GM19025 (cell line): ENCODE measurements at regions not wholly inside any gene's neighbourhood (a gene's known extent, or its start where the extent isn't known, plus 50 kb on each side); places are given as distances from the start of the nearest gene placed in this dataset.
"Not testable (repeated sequence)": the region's sequence is repeated elsewhere in the genome, so short reads cannot be mapped to it uniquely, and the experiment has no call there.

ENCODE experiments used
- ATAC-seq: cut with Tn5 transposase; IDR thresholded peaks from one replicate; pipeline ENCODE4 v1.9.1; 2021; ENCODE audit warnings: mild to moderate bottlenecking, low read depth, moderate library complexity; ENCODE audit not compliant: unreplicated experiment

- no peak for ATAC-seq
Observed at GRCh38 chrX:120719622-120720021, 89.8 kb upstream of the C1GALT1C1 start.

- no peak for ATAC-seq
Observed at GRCh38 chrX:120718969-120719368, 89.1 kb upstream of the C1GALT1C1 start.

GRCh38 chrX:120702337-120702736 is 72.5 kb upstream of the C1GALT1C1 start:
- ATAC-seq, result not testable (repeated sequence)

- peak; percentile 91 for ATAC-seq
Observed at GRCh38 chrX:120697053-120697452, 67.2 kb upstream of the C1GALT1C1 start.

GRCh38 chrX:120692319-120692718 is 62.5 kb upstream of the C1GALT1C1 start:
- no peak for ATAC-seq

- ATAC-seq, result no peak
Observed at GRCh38 chrX:120690941-120691340, 61.1 kb upstream of the C1GALT1C1 start.

- no peak for ATAC-seq
Observed at GRCh38 chrX:120690344-120690743, 60.5 kb upstream of the C1GALT1C1 start.

- ATAC-seq, result no peak
Observed at GRCh38 chrX:120680090-120680489, 50.2 kb upstream of the C1GALT1C1 start.
